Calu3 (cell line): ENCODE measurements at regions not wholly inside any gene's neighbourhood (a gene's known extent, or its start where the extent isn't known, plus 50 kb on each side); places are given as distances from the start of the nearest gene placed in this dataset.

Source experiments
- BruUV-seq: library from RNA; stranded (reverse); fragments of 400-500 nt; replicated peaks from 2 replicates; lab custom pipeline; 2021; lab: Mats Ljungman, UMichigan
- CTCF ChIA-PET: fragments of 300-600 bp; sonication (Branson Sonifier 250); formaldehyde crosslinking; loops from one replicate; lab custom pipeline; 2022; ENCODE audit warnings: antibody characterized with exemption; lab: Charles Lee
- DNase-seq: peaks from one replicate; pipeline ENCODE4 v3.0.0; 2022
- H3K27ac Mint-ChIP-seq: one replicate; pipeline ENCODE4 v1.8.0; 2022; ENCODE audit warnings: mixed read lengths; ENCODE audit not compliant: unreplicated experiment
- H3K27me3 Mint-ChIP-seq: one replicate; pipeline ENCODE4 v1.8.0; 2022; ENCODE audit warnings: mixed read lengths; ENCODE audit not compliant: unreplicated experiment
- H3K36me3 Mint-ChIP-seq: one replicate; pipeline ENCODE4 v1.8.0; 2022; ENCODE audit warnings: mild to moderate bottlenecking, moderate library complexity, mixed read lengths; ENCODE audit not compliant: insufficient read depth, unreplicated experiment
- H3K4me1 Mint-ChIP-seq: one replicate; pipeline ENCODE4 v1.8.0; 2022; ENCODE audit warnings: mild to moderate bottlenecking, low read depth, mixed read lengths; ENCODE audit not compliant: unreplicated experiment
- H3K4me3 Mint-ChIP-seq: one replicate; pipeline ENCODE4 v1.8.0; 2022; ENCODE audit warnings: mild to moderate bottlenecking, low read depth, moderate library complexity, mixed read lengths; ENCODE audit not compliant: unreplicated experiment
- H3K9me3 Mint-ChIP-seq: one replicate; pipeline ENCODE4 v1.8.0; 2022; ENCODE audit warnings: low read depth, mixed read lengths; ENCODE audit not compliant: unreplicated experiment
- intact Hi-C: fragments of 100-400 bp; cut with micrococcal nuclease; formaldehyde crosslinking; loops from one replicate; pipeline ENCODE4 v1.10.0; 2022; ENCODE audit not compliant: unreplicated experiment
- TF ChIP-seq, protein P1 (sequence below): fragments of 200-600 bp; IDR thresholded peaks from one replicate; pipeline ENCODE4 v1.8.0; 2022; ENCODE audit warnings: antibody characterized with exemption; ENCODE audit not compliant: unreplicated experiment

- H3K27me3 Mint-ChIP-seq, result no peaks in the 10 kb centered on the region
- CTCF ChIA-PET, result interaction anchor here (0.6 kb wide), 2 partner anchors 751 to 982 kb away, joined by 4 to 5 read pairs; no protein-coding TSS in a partner anchor
- intact Hi-C loops, result no loop called here
- no peak overlapping the region for H3K4me3 Mint-ChIP-seq
- BruUV-seq, result no TSS peak
- TF ChIP-seq, protein P1, sequence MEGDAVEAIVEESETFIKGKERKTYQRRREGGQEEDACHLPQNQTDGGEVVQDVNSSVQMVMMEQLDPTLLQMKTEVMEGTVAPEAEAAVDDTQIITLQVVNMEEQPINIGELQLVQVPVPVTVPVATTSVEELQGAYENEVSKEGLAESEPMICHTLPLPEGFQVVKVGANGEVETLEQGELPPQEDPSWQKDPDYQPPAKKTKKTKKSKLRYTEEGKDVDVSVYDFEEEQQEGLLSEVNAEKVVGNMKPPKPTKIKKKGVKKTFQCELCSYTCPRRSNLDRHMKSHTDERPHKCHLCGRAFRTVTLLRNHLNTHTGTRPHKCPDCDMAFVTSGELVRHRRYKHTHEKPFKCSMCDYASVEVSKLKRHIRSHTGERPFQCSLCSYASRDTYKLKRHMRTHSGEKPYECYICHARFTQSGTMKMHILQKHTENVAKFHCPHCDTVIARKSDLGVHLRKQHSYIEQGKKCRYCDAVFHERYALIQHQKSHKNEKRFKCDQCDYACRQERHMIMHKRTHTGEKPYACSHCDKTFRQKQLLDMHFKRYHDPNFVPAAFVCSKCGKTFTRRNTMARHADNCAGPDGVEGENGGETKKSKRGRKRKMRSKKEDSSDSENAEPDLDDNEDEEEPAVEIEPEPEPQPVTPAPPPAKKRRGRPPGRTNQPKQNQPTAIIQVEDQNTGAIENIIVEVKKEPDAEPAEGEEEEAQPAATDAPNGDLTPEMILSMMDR, result no peak
- no peak for DNase-seq
- H3K27ac Mint-ChIP-seq, result no peak overlapping the region
- peaks cover 6% of the 10 kb centered on the region for H3K9me3 Mint-ChIP-seq
- no peaks in the 10 kb centered on the region for H3K36me3 Mint-ChIP-seq
- H3K4me1 Mint-ChIP-seq, result peaks cover 16% of the 10 kb centered on the region
Observed at GRCh38 chr6:23176883-23177282, 607.5 kb downstream of the HDGFL1 start.

DNA sequence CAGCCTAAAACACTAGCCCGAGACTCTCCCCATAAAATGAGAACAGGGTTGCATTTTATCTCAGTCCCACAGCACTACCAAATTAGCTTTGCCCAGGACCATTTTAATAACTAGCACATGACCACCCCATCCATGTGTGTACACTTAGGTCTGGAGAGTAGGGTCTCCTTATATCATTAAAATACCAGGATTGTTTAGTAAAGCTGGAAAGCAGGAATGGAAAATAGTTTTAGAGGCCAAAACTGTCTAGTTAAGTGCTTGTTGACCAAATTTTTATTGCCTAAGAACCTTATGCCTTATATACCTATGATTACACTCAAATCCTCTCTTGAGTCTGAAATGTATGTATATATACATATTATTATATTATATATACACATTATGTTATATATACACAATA lies 608.4 kb downstream of the HDGFL1 start:
- intact Hi-C loops, result no loop called here

GRCh38 chr6:23179994-23180393 lies 610.6 kb downstream of the HDGFL1 start:
- H3K27me3 Mint-ChIP-seq, result no peaks in the 10 kb centered on the region
- CTCF ChIA-PET, result interaction anchor here (0.5 kb wide), 1 partner anchor 41 kb away, joined by 3 read pairs; no protein-coding TSS in a partner anchor
- no peak overlapping the region for H3K4me3 Mint-ChIP-seq
- no peak overlapping the region for H3K27ac Mint-ChIP-seq
- peaks cover 5% of the 10 kb centered on the region for H3K4me1 Mint-ChIP-seq
- intact Hi-C loops, result no loop called here
- no peak for DNase-seq
- TF ChIP-seq, protein P1, result no peak
- H3K9me3 Mint-ChIP-seq, result no peaks in the 10 kb centered on the region
- H3K36me3 Mint-ChIP-seq, result no peaks in the 10 kb centered on the region
- BruUV-seq, result no TSS peak

More for the DNA sequence above, 608.4 kb downstream of the HDGFL1 start:
- no peak for DNase-seq
- Mint-ChIP-seq H3K36me3 (no peaks in the 10 kb centered on the region), H3K27ac (no peak overlapping the region), H3K9me3 (no peaks in the 10 kb centered on the region), H3K4me1 (peaks cover 16% of the 10 kb centered on the region), H3K4me3 (no peak overlapping the region), H3K27me3 (no peaks in the 10 kb centered on the region)
- CTCF ChIA-PET, result interaction anchor here (0.6 kb wide), 1 partner anchor 690 kb away, joined by 3 read pairs; no protein-coding TSS in a partner anchor
- no TSS peak for BruUV-seq
- TF ChIP-seq, protein P1, result no peak

GRCh38 chr6:23180504-23181293 lies 611.3 kb downstream of the HDGFL1 start:
- Mint-ChIP-seq H3K4me1 (no peaks in the 10 kb centered on the region), H3K27me3 (no peaks in the 10 kb centered on the region), H3K36me3 (no peaks in the 10 kb centered on the region), H3K4me3 (no peak overlapping the region), H3K9me3 (no peaks in the 10 kb centered on the region), H3K27ac (no peak overlapping the region)
- DNase-seq, result no peak
- CTCF ChIA-PET, result no interaction called here
- intact Hi-C loops, result no loop called here
- TF ChIP-seq, protein P1, result no peak
- no TSS peak for BruUV-seq
